ENCODE measurements at regions not wholly inside any gene's neighbourhood (a gene's known extent, or its start where the extent isn't known, plus 50 kb on each side); places are given as distances from the start of the nearest gene placed in this dataset.

DNA sequence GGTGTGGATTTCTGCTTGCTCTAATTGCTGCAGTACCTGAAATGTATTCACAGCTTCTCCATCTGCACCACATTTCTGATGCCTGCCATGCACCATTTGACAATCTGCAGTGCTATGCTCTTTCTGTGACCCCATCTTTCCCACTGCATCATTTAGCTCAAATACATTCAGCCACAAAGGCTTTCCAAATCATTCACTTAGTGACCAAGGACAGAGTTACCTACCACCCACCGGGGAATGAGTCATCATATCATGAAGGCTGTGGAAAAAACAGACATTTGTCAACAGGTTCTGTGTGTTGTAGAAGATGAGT, 465.5 kb upstream of the ATP2B1 start:
- FAIRE-seq (peak; percentile 57), DNase-seq (ENCODE audit: insufficient read length, low spot score) (no peak)

GRCh38 chr12:90173499-90174197, 465.0 kb upstream of the ATP2B1 start:
- FAIRE-seq (no peak), DNase-seq (ENCODE audit: insufficient read length, low spot score) (no peak)

DNA sequence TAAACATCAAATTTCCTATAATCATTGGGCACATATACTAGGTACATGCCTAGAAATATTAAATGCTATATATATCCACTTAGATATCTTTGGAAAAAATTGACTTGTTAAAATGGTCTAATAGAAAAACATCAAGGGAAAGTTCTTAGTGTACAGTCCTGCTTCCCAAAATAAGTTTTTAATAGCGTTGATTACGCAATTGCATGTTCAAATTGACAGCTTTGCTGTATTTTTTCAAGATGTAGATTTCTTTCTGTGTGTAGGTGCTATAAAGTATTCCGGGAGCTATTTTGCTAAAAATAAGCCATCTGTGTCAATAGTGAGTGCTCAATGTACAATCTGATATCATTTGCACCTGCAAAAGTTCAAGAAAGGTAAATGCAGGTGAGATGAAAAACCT, 463.9 kb upstream of the ATP2B1 start:
- no peak for DNase-seq (ENCODE audit: insufficient read length, low spot score)
- no peak for FAIRE-seq

- DNase-seq (ENCODE audit: insufficient read length, low spot score) (no peak), FAIRE-seq (no peak)
Observed at GRCh38 chr12:90170740-90171139, 462.1 kb upstream of the ATP2B1 start.

GRCh38 chr12:90167518-90168208, 459.0 kb upstream of the ATP2B1 start:
- DNase-seq (ENCODE audit: insufficient read length, low spot score) (no peak), FAIRE-seq (no peak)

- DNase-seq (ENCODE audit: insufficient read length, low spot score) (no peak), FAIRE-seq (no peak)
Observed at GRCh38 chr12:90166671-90167070, 458.0 kb upstream of the ATP2B1 start.

DNA sequence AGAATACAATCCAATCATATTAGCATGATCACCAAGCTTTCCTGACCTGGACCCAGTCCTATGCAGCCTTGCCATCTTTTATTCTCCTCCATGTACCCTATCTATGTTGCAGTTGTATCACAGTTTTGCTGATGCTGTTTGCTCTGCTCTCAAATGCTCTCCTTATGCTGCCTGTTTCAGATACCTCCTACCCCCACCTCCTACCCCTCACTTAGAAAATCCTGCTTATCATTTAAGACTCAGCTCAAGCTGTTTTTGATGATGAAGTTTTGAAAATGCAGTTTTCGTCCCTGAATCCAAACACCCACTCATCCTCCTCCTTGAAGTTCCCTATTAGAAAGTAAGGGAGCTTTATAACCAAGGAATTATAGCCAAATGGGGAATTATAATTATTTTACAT, 457.4 kb upstream of the ATP2B1 start:
- no peak for DNase-seq (ENCODE audit: insufficient read length, low spot score)
- no peak for FAIRE-seq

GRCh38 chr12:90163975-90164374, 455.3 kb upstream of the ATP2B1 start:
- no peak for DNase-seq (ENCODE audit: insufficient read length, low spot score)
- FAIRE-seq, result no peak

GRCh38 chr12:90153827-90154226, 445.2 kb upstream of the ATP2B1 start:
- DNase-seq (ENCODE audit: insufficient read length, low spot score) (no peak), FAIRE-seq (no peak)

- FAIRE-seq (no peak), DNase-seq (ENCODE audit: insufficient read length, low spot score) (no peak)
Observed at GRCh38 chr12:90152897-90153624, 444.4 kb upstream of the ATP2B1 start.

GRCh38 chr12:90151491-90152015, 442.9 kb upstream of the ATP2B1 start:
- FAIRE-seq (no peak), DNase-seq (ENCODE audit: insufficient read length, low spot score) (no peak)

- FAIRE-seq (no peak), DNase-seq (ENCODE audit: insufficient read length, low spot score) (no peak)
Observed at GRCh38 chr12:90149453-90149852, 440.8 kb upstream of the ATP2B1 start.

- FAIRE-seq (no peak), DNase-seq (ENCODE audit: insufficient read length, low spot score) (no peak)
Observed at GRCh38 chr12:90129366-90130030, 420.9 kb upstream of the ATP2B1 start.

- no peak for FAIRE-seq
- no peak for DNase-seq (ENCODE audit: insufficient read length, low spot score)
Observed at GRCh38 chr12:90128526-90128925, 419.9 kb upstream of the ATP2B1 start.

DNA sequence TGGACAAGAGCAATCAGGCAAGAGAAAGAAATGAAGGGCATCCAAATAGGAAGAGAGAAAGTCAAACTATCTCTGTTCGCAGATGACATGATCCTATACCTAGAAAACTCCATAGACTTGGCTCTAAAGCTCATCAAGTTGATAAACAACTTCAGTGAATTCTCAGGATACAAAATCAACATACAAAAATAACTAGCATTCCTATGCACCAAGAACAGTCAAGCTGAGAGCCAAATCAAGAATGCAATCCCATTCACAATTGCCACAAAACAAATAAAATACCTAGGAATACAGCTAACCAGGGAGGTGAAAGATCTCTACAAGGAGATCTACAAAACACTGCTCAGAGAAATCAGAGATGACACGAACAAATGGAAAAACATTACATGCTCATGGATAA, 417.5 kb upstream of the ATP2B1 start:
- FAIRE-seq, result no peak

GRCh38 chr12:90124914-90125313, 416.3 kb upstream of the ATP2B1 start:
- no peak for FAIRE-seq

More for the DNA sequence above, 417.5 kb upstream of the ATP2B1 start:
- no peak for DNase-seq (ENCODE audit: insufficient read length, low spot score)

DNA sequence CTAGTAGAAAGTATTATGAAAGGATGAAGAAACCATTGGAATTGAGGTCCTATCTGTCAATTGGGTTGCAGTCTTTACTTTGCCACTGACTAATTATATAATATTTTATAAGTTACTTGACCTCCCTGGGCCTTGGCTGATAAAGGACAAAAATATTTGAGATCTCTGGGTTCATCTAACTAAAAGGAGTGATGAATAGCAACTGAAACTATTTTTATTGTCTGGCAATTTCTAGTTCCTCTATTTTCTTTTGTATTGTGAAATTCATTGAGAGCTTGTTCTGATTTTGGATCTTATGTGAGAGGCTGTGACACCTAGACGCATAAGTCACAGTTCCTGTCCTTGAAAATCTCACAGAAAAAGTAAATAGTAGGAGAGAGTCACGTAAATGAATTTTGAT, 415.7 kb upstream of the ATP2B1 start:
- FAIRE-seq (no peak), DNase-seq (ENCODE audit: insufficient read length, low spot score) (no peak)

More at GRCh38 chr12:90124914-90125313, 416.3 kb upstream of the ATP2B1 start:
- no peak for DNase-seq (ENCODE audit: insufficient read length, low spot score)

DNA sequence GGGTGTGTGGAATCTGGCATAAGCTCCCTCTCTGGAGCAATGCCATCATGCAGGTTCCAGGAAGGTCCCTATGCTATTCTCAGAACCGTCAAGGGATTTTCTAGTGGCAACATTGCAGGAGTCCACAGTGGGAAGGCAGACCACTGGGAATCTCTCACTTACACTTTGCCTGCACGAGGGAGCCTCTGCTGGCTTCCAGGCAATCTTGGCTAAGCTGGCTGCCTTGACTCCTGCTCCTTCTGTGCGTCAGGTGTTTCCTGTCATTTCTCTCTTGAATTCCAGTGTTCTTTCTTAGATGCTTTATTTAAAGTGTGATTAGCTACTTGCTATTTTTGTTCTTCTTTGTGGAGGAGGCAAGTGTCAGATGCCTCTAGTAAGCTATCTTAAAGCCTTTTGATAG, 414.0 kb upstream of the ATP2B1 start:
- DNase-seq (ENCODE audit: insufficient read length, low spot score), result no peak
- FAIRE-seq, result no peak

GRCh38 chr12:90120627-90121026, 412.0 kb upstream of the ATP2B1 start:
- FAIRE-seq, result no peak
- no peak for DNase-seq (ENCODE audit: insufficient read length, low spot score)

DNA sequence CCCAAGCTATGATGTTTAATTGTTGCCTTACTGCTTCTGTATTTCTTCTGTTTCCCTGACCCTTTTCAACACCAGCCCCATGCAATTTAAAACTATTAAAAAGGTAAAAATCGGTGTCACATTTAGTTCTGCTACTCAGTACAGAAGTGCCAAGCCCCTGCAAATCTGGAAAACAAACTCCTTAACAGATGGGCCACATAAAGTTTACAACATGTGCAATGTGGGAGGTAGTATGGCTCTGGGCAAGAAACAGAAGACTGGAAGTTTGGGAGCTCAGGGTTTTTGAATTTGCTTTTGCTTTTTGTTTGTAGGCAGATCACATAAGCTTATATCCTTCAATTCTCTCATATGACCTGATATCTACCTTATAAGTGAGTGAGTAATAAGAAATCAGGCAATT, 404.0 kb upstream of the ATP2B1 start:
- DNase-seq (ENCODE audit: insufficient read length, low spot score) (no peak), FAIRE-seq (no peak)
